ENCODE measurements at regions not wholly inside any gene's neighbourhood (a gene's known extent, or its start where the extent isn't known, plus 50 kb on each side); places are given as distances from the start of the nearest gene placed in this dataset.

DNA sequence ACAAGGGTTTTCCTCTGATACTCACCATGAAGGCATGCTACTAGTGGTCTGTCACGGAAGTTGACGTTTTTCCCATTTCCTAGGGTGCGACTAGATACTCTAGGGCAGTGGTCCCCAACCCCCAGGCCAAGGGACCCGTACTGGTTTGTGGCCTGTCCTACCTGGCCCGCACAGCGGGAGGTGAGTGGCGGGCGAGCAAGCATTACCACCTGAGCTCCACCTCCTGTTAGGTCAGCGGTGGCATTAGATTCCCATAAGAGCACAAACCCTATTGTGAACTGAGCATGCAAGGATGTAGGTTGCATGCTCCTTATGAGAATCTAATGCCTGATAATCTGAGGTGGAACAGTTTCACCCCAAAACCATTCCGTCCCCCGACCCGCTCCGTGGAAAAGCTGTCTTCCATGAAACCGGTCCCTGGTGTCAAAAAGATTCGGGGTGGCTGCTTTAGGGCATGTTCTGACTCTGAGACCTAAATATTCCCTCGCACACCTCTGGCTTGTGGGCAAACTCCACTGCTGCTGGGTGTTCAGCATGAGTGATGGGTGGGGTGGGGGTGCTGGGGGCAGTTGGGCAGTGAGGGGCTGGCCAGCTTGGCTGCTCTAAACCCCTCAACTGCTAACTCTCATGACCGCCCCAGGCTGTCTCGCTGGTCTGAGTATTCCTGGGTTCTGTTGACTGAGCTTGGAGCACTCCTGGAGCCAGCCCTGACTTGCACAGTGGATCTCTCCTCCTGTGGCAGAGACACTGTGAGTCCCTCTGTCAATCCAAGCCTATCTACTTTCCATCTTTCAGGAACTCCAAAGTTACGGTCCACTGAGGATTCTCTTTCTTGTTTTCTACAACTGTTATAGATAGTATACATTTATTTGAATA lies 78.3 kb upstream of the NEK6 start:
- DNase-seq (ENCODE audit: low read depth), result no peak

DNA sequence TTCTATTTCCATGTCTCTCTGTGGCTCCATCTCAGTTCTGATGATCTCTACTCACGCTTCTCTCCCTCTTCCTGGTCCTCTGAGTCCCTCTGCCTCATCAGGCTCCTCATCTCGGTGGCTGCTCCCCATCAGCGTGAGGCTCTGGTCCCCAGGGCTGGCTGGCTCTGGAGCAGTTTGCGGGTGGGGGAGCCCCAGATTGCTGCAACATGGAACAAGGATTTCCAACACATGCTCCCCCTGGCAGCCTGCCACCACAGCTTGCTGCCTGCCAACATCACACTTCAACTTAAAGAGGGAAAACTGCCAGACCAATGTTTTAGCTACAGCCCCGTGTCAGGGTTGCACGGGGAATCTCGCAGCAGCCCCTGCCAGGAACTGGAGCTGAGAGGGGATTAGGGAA lies 77.2 kb upstream of the NEK6 start:
- DNase-seq (ENCODE audit: low read depth), result no peak

DNA sequence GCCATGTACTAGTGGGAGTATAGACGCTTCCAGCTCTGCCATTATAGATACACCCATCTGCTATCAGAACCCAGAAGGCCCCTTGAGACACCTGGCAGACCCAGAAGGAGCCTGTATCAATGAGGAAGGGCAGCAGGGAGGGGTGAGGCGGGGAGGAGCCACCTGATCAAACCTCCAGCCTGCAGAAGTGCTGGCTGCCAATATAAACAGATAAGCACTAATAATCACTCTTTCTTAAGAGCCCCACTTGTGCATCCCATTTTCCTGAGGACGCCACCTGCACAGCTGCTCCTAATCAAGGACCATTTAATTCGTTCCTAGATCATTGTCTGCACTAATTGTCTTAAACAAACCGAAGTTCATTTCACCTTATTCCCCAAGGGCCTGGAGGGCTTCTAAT lies 75.0 kb upstream of the NEK6 start:
- DNase-seq (ENCODE audit: low read depth), result no peak

DNA sequence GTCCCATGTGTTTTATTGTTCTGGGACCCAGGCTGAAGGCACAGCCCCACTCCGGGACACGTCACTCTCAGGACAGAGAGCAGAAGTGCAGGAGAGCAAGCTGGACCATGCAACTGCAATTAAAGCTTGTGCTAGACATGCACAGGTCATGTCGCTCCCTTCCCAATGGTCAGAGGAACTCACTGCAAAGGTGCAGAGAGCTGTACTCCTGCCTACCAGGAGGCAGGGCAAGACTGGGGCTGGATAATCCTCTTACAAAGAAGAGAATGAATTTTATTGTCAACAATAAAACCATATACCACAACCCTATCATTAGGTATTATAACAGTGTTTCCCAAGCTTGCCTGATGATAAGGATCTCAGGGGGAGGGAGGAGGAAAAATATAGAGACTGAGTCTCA lies 74.0 kb upstream of the NEK6 start:
- no peak for DNase-seq (ENCODE audit: low read depth)

DNA sequence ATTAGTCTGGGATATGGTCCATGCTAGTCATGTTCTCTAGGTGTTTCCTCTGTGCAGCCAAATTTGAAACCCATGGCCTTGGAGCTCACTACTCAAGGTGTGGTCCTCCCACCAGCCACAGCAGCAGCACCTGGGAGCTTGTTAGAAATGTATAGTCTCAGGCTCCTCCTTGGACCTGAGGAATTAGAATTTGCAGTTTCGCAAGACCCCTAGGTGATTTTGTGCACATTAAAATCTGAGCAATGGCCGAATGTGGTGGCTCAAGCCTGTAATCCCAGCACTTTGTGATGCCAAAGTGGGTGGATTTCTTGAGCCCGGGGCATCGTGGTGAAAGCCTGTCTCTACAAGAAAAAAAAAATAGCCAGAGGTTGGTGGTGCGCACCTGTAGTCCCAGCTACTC lies 72.3 kb upstream of the NEK6 start:
- DNase-seq (ENCODE audit: low read depth), result no peak

DNA sequence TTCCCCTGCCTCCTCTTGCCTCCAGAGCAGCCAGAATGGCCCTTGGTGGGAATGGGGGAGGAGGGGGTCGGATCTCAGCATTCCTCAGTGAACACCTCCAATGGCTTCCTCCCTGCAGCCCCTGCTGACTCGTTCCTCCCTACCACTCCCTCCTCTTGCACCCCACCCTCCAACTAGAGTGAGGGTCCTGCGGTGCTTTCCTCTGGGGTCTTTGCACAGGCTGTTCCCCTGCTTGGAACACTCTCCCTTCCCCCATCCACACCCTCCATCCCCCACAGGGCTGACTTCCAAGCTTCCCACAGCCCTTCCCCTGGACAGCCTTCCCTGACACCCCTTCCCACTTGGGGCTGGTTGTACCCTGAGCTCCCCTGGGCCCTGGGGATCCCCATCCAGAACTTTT lies 70.4 kb upstream of the NEK6 start:
- no peak for DNase-seq (ENCODE audit: low read depth)

DNA sequence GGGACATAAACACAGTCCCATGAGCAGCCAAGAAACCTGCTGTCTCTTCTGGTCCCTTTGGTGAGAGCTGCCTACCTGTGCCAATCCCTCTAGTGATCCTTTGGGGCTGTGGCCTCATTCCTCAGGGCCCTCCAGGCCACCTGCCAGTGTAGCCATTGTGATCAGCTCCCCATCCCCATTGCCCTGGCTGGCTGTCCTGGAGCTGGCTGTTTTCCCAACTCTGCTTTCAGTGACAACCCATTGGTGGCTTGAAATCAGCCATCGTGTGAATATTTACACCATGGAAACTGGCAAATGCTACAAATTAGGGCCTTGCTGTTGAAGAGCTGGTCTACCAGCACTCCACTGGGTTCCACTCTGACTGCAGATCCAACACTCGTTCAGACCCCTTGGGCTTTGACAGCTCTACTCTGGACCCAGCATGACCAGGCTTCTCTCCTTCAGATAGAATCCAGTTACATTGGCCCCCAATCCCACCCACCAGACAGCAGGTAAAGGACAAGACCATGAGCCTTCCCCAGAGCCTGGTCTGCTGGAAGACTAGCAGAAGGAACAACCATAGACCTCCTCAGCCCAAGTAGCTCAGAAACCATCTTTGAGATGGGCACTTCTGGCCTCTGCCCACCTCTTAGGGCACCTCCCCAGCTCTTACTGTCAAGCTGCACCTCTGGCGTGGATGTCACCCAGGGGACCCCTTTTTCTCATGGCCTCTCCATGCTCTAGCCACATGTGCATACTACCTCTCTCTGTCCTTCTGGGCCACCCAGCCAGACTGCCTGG lies 69.2 kb upstream of the NEK6 start:
- DNase-seq (ENCODE audit: low read depth), result no peak

DNA sequence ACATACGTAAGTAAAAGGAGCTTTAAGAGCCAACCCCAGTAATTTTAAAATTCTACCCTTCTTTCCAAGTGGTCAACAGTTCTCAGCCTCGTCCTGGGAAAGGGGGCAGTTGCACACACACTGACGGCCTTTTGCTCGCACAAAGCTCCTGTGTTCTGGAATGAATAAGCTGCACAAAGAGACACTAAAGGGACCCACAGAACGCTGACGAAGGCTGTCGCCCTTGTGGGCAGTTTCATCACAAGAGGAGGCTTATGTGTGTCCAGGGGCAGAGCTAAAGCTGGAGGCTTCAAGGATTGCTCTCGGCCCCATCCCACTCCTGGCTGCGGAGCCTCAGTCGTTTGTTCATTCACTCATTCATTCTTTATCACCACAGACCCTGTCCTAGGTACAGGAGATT lies 67.0 kb upstream of the NEK6 start:
- DNase-seq (ENCODE audit: low read depth), result no peak

DNA sequence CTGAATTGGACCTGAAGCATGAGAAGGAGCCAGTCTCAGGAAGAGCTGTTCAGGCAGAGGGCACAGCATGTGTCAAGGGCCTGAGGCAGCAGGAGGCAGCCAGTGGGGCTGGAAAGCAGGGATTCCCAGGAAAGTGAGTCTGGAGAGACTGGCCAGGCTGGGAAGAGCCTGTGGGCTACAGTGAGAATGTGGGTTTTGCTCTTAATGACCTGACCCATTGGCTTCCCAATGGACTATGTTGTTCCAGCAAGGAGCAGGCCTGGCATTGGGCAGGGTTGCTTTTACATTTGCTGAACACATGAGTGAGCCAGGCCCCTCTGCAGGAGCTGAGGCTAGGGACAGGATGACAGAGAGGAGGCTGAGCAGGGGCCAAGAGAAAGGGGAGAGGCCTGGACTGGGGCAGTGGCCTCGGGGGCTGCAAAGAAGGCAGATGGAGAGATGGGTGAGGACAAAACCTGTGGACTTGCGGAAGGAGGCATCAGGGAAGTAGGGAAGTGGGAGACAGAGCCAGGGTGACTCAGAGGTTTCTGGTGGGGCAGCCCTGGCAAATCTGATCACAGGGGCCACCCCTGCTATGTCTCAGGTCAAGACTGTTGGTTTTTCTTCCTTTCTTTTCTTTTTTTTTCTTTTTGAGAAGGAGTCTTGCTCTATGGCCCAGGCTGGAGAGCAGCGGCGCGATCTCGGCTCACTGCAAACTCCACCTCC lies 65.9 kb upstream of the NEK6 start:
- no peak for DNase-seq (ENCODE audit: low read depth)

DNA sequence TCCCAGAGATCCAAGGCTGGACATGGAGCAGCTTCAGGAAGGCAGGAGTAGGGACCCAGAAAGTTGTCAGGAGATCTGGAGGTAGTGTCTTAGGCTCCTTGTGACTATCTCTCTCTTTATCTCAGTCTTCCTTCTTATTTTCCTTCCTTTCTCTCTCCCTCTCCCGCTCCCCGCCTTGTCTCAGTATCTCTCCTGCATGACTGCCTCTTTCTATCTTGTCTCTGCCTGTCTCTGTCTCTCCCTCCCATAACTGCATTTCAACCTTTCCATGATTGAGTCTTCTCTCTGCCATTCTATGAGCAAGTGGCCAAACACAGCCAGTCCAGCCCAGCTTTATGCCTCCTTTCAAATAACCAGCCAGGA lies 61.0 kb upstream of the NEK6 start:
- no peak for DNase-seq (ENCODE audit: low read depth)

DNA sequence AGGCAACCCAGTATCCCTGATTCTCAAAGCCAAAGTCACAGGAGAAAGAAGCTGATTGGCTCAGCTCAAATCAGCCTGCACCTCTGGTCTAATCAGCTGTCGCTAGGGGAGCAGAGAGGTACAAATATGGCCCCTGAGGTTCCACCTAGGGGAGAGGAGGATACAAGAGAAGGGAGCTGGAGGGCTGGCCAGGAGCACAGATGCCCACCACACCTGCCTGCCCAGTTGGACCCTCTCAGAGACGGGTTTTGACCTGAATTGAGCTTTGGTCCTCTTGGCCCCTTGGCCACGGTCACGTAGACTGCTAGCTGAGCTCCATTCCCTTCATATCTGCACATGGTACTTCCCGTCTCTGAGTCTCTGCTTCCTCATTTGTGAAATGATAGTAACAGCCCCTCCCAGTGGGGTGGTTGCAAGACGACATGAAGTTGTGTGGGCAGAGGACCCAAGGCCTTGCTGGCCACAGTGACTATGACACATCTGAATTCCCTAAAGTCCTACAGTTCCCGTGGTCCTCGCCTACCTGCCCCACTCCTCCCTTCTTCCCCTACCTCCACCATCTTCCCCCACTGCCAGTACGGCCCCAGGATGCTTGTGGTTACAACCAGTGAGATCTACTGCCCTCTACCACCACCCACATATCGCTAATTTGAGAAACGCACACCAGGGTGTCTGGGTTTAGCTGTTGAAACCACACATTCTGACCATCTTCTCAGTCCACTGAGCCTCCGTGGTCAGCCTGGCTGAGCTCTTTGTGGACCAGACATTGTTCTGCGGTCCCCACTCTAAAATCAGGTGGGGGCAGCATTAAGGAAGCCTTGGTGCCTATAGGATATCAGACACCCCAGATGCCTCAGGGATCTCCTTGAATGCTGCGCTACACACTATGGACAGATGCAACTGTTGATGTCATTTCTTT lies 60.3 kb upstream of the NEK6 start:
- DNase-seq (ENCODE audit: low read depth), result no peak

DNA sequence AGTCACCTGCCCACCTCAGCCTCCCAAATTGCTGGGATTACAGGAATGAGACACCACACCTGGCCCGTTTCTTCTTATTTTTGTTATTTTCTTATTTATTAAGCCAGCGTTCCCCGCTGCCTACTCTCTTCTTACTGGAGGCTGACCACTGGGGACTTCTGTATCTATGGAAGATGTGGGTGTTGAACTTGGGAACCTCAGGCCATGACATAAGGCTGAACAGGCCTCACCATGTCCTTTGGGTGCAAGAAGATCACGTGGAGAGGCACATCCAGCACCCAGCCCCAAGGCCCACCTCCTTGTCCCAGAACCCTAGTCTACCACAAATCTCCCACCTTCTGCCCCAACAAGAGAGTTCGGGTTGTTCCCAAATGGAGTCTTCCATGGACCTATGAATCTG lies 59.4 kb upstream of the NEK6 start:
- DNase-seq (ENCODE audit: low read depth), result no peak

DNA sequence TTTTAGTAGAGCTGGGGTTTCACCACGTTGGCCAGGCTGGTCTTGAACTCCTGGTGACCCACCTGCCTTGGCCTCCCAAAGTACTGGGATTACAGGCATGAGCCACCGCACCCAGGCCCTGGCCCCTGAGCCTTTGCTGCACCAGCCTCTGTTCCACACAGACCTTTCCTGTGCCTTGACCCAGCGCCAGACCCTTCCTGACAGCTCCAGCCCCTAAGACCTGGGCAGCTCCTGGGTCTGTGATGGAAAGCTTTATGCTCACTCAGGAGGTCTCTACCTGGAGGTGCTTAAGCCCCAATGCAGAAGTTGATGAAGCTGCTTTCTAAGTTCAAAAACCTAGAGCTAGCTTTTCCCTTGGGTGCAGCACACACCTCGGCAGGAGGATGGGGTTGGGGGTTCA lies 58.8 kb upstream of the NEK6 start:
- DNase-seq (ENCODE audit: low read depth), result no peak

DNA sequence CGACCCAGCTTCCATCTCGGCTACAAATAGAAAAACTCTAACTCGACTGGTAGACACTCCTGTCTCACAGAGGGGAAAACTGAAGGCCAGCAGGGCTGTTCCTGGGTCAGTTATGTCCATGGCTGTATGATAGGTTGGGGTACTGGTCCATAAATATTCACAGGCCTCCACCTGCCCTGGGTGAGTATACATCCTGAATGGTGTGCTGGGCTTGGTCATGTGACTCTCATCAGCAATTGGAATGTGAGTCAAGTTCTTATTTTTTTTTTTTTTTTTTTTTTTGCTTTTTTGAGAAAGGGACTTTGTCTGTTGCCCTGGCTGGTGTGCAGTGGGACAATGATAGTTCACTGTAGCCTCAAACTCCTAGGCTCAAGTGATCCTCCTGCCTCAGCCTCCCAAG lies 58.3 kb upstream of the NEK6 start:
- DNase-seq (ENCODE audit: low read depth), result no peak

DNA sequence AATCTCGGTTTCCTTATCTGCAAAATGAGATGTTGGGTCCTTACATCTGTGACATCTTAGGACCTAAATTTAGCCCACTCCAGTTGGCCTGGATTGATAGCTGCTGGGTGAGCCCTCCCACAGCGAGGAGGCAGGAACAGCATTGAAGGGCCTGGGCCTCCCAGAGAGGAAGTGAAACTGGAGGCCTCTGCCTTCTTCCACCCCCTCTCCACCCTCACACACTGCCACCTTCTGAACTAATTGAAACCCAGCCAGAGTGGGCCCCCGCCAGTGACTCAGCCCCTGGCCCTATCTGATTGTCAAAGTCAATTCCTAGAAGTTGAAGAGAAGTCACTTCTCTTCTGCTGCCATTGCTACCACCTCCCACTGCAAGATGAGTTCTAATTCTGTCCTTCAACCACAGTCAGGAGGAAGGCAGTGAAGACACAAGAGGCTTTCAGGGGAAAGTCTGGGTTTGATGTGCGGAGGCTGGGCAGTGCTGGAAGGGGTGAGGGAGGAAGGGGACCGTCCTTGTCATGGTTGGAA lies 55.2 kb upstream of the NEK6 start:
- DNase-seq (ENCODE audit: low read depth), result peak; percentile 73

DNA sequence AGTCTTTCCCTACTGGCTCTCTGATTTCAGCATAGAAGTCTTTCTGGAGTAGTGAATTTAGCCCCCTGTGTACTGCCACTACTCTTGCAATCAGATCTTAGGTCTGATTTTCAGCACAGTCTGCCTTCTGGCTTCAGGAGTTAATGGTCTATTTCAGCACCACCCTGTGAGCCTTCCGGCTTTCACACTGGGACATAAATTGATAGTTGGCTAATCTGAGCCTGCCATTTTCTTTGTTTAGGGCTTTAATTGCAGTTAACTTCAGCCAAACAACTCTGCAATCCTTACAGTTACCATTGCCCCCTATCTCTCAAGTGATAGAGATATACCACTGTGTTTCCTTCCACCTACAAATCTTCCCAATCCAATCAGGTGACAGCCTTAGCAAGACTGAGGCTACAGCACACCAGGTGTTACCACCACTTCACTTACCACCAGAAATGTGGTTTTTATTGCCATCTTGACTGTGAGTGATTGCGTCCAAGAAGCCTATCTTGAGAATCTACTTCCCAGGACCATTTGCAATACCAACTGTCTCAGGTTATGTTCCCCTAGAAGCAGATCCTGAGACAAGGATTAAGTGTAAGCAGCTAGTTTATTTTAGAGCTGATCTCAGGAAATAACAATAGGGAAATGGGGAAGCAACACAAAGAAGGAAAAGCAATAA lies 51.9 kb upstream of the NEK6 start:
- DNase-seq (ENCODE audit: low read depth), result no peak

DNA sequence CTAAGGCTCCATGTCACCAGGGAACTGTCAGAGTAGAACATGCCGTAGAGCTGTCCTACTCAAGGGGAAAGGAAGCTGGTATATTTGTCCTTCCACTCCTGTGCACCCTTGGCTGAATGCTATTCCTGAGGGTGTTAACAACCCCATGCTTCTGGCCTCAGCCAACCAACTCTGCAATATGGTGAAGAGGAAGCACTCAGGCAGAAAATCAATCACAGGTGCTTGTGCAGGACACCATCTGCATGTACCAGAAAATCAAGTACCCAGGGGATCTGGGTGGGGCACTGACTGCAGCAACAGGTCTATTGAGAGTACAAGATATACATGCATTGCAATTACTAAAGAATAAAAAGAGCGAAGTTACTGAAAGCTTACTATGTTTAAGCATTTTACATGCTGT lies 51.4 kb upstream of the NEK6 start:
- no peak for DNase-seq (ENCODE audit: low read depth)
